ENCODE measurements at regions not wholly inside any gene's neighbourhood (a gene's known extent, or its start where the extent isn't known, plus 50 kb on each side); places are given as distances from the start of the nearest gene placed in this dataset.

DNA sequence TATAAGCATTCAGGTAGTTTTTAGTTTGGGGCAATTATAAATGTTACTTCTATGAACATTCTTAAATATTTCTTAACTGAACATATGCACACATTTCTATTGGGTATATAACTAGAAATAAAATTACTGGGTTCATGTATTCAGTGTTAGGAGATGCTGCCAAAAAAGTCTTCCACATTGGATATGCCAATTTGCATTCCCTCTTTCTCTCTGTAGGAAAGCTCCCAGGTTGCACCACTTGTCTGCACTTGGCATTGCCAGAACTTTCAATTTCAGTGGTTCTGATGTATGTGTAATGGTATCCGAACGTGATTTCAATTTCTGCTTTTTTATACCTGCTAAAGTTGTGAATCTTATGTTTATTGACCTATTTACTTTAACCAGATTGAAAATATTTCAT lies 972.1 kb upstream of the PRR20A start:
- Histone ChIP-seq H3K36me3 (ENCODE audit: insufficient read depth, low read length) (no peaks in the 10 kb centered on the region), H3K4me3 (ENCODE audit: low read depth, low read length, poor library complexity, severe bottlenecking) (no peak overlapping the region), H3K4me1 (ENCODE audit: insufficient read depth, low read length, poor library complexity, severe bottlenecking) (no peaks in the 10 kb centered on the region), H2AFZ (ENCODE audit: low read length) (no peak overlapping the region), H3K9me3 (ENCODE audit: low read length) (no peaks in the 10 kb centered on the region), H3K9me2 (ENCODE audit: insufficient read depth, low read length) (no peaks in the 10 kb centered on the region), H3K79me2 (ENCODE audit: insufficient read depth, low read depth, low read length) (no peaks in the 10 kb centered on the region), H4K20me1 (ENCODE audit: insufficient read depth, low read length) (no peaks in the 10 kb centered on the region), H3K27ac (ENCODE audit: low read depth, low read length, poor library complexity, severe bottlenecking) (no peak overlapping the region), H3K4me2 (ENCODE audit: low read length) (no peak overlapping the region)
- no TSS peak for BruUV-seq (replicated peaks)
- POLR2A ChIA-PET = no interaction called here
- TF ChIP-seq, protein P1, sequence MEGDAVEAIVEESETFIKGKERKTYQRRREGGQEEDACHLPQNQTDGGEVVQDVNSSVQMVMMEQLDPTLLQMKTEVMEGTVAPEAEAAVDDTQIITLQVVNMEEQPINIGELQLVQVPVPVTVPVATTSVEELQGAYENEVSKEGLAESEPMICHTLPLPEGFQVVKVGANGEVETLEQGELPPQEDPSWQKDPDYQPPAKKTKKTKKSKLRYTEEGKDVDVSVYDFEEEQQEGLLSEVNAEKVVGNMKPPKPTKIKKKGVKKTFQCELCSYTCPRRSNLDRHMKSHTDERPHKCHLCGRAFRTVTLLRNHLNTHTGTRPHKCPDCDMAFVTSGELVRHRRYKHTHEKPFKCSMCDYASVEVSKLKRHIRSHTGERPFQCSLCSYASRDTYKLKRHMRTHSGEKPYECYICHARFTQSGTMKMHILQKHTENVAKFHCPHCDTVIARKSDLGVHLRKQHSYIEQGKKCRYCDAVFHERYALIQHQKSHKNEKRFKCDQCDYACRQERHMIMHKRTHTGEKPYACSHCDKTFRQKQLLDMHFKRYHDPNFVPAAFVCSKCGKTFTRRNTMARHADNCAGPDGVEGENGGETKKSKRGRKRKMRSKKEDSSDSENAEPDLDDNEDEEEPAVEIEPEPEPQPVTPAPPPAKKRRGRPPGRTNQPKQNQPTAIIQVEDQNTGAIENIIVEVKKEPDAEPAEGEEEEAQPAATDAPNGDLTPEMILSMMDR (conservative IDR thresholded peaks at IDR 0.05; ENCODE audit: low read length) = no peak
- TF ChIP-seq EZH2phosphoT487 (IDR thresholded peaks at IDR 0.05; ENCODE audit: borderline replicate concordance, low read depth, low read length) = no peak
- intact Hi-C loops (cut with micrococcal nuclease; ENCODE audit: unreplicated experiment) = no loop called here
- DNase-seq (ENCODE audit: low spot score) = no peak
- CTCF ChIA-PET (ENCODE audit: unreplicated experiment) = no interaction called here

DNA sequence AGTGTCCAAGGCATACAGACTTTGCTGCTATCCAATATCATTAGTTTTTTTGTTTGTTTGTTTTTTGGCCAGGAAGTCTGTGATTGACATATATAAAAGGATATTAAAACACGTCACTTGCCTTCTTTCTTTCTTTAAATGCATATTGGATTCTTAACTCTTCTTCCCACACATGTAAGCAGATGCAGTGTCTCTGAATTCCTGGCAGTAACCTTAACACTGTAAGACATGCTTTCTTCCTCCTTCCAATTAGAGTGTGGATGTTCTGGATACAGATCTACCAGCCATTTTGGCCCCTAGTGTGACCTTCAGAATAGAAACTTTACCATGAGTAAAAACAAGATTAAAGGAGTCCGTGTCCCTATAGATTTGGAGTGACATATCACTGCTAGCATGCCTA lies 967.4 kb upstream of the PRR20A start:
- CTCF ChIA-PET (ENCODE audit: unreplicated experiment) = no interaction called here
- intact Hi-C loops (cut with micrococcal nuclease; ENCODE audit: unreplicated experiment) = no loop called here
- Histone ChIP-seq H3K79me2 (ENCODE audit: insufficient read depth, low read depth, low read length) (no peaks in the 10 kb centered on the region), H3K9me3 (ENCODE audit: low read length) (peaks cover 6% of the 10 kb centered on the region; the same call in 1 of the 2 replicates), H4K20me1 (ENCODE audit: insufficient read depth, low read length) (no peaks in the 10 kb centered on the region), H2AFZ (ENCODE audit: low read length) (no peak overlapping the region), H3K4me1 (ENCODE audit: insufficient read depth, low read length, poor library complexity, severe bottlenecking) (no peaks in the 10 kb centered on the region), H3K36me3 (ENCODE audit: insufficient read depth, low read length) (no peaks in the 10 kb centered on the region), H3K4me2 (ENCODE audit: low read length) (no peak overlapping the region), H3K27ac (ENCODE audit: low read depth, low read length, poor library complexity, severe bottlenecking) (no peak overlapping the region), H3K9me2 (ENCODE audit: insufficient read depth, low read length) (no peaks in the 10 kb centered on the region), H3K4me3 (ENCODE audit: low read depth, low read length, poor library complexity, severe bottlenecking) (no peak overlapping the region)
- TF ChIP-seq, protein P1 (conservative IDR thresholded peaks at IDR 0.05; ENCODE audit: low read length) = no peak
- no peak for TF ChIP-seq EZH2phosphoT487 (IDR thresholded peaks at IDR 0.05; ENCODE audit: borderline replicate concordance, low read depth, low read length)
- no peak for DNase-seq (ENCODE audit: low spot score)
- BruUV-seq (replicated peaks) = no TSS peak
- POLR2A ChIA-PET = no interaction called here

DNA sequence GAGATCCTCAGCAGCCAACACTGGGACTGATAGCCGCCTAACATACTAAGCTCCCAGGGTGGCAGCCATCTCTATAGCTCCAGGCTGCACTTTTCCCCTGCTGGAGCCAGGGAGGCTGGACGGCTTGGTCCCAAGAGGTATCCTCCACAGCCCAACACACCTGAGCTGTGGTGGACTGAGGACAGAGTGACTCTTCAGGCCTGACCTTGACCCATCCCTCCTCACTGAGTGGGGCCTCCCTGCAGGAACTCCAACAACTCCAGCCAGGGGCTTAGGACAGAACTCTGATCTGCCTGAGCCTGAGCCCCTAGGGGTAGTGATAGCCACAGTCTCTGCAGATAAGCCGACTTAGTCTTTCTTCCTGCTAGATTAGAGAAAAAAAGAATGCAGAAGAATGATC lies 958.1 kb upstream of the PRR20A start:
- no peak for DNase-seq (ENCODE audit: low spot score)
- H3K4me2 ChIP-seq (ENCODE audit: low read length) = no peak overlapping the region
- H3K36me3 ChIP-seq (ENCODE audit: insufficient read depth, low read length) = no peaks in the 10 kb centered on the region
- ChIA-PET POLR2A (interaction anchor here (0.6 kb wide), 1 partner anchor 138 kb away, joined by 3 read pairs; no protein-coding TSS in a partner anchor), CTCF (ENCODE audit: unreplicated experiment) (no interaction called here)
- no peak overlapping the region for H2AFZ ChIP-seq (ENCODE audit: low read length)
- TF ChIP-seq, protein P1 (conservative IDR thresholded peaks at IDR 0.05; ENCODE audit: low read length) = no peak
- no peak for TF ChIP-seq EZH2phosphoT487 (IDR thresholded peaks at IDR 0.05; ENCODE audit: borderline replicate concordance, low read depth, low read length)
- H3K79me2 ChIP-seq (ENCODE audit: insufficient read depth, low read depth, low read length) = no peaks in the 10 kb centered on the region
- H3K4me1 ChIP-seq (ENCODE audit: insufficient read depth, low read length, poor library complexity, severe bottlenecking) = no peaks in the 10 kb centered on the region
- BruUV-seq (replicated peaks) = no TSS peak
- H3K9me2 ChIP-seq (ENCODE audit: insufficient read depth, low read length) = no peaks in the 10 kb centered on the region
- H3K9me3 ChIP-seq (ENCODE audit: low read length) = peaks cover 6% of the 10 kb centered on the region; the same call in 1 of the 2 replicates
- no peak overlapping the region for H3K27ac ChIP-seq (ENCODE audit: low read depth, low read length, poor library complexity, severe bottlenecking)
- no peaks in the 10 kb centered on the region for H4K20me1 ChIP-seq (ENCODE audit: insufficient read depth, low read length)
- intact Hi-C loops (cut with micrococcal nuclease; ENCODE audit: unreplicated experiment) = no loop called here
- no peak overlapping the region for H3K4me3 ChIP-seq (ENCODE audit: low read depth, low read length, poor library complexity, severe bottlenecking)
